ENCODE measurements at regions not wholly inside any gene's neighbourhood (a gene's known extent, or its start where the extent isn't known, plus 50 kb on each side); places are given as distances from the start of the nearest gene placed in this dataset.

GRCh38 chr22:48811885-48812284 lies 1015.8 kb downstream of the BRD1 start:
- no peak for TF ChIP-seq EZH2phosphoT487 (IDR thresholded peaks at IDR 0.05; ENCODE audit: borderline replicate concordance)
- TF ChIP-seq, protein P1, sequence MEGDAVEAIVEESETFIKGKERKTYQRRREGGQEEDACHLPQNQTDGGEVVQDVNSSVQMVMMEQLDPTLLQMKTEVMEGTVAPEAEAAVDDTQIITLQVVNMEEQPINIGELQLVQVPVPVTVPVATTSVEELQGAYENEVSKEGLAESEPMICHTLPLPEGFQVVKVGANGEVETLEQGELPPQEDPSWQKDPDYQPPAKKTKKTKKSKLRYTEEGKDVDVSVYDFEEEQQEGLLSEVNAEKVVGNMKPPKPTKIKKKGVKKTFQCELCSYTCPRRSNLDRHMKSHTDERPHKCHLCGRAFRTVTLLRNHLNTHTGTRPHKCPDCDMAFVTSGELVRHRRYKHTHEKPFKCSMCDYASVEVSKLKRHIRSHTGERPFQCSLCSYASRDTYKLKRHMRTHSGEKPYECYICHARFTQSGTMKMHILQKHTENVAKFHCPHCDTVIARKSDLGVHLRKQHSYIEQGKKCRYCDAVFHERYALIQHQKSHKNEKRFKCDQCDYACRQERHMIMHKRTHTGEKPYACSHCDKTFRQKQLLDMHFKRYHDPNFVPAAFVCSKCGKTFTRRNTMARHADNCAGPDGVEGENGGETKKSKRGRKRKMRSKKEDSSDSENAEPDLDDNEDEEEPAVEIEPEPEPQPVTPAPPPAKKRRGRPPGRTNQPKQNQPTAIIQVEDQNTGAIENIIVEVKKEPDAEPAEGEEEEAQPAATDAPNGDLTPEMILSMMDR (conservative IDR thresholded peaks at IDR 0.05; ENCODE audit: low read length): no peak
